ENCODE measurements at regions not wholly inside any gene's neighbourhood (a gene's known extent, or its start where the extent isn't known, plus 50 kb on each side); places are given as distances from the start of the nearest gene placed in this dataset.

GRCh38 chr6:23343610-23344306 lies 774.4 kb downstream of the HDGFL1 start:
- Histone ChIP-seq H3K4me1 (no peaks in the 10 kb centered on the region), H3K4me3 (replicated peaks in 1 of 3) (no peak overlapping the region), H3K9me3 (no peaks in the 10 kb centered on the region), H3K27me3 (no peaks in the 10 kb centered on the region), H3K36me3 (no peaks in the 10 kb centered on the region), H3K27ac (no peak overlapping the region)
- no peak for DNase-seq
- intact Hi-C loops (cut with DNase I) = no loop called here
- TF ChIP-seq POLR2A (IDR thresholded peaks at IDR 0.05) = no peak
- TF ChIP-seq, protein P1, sequence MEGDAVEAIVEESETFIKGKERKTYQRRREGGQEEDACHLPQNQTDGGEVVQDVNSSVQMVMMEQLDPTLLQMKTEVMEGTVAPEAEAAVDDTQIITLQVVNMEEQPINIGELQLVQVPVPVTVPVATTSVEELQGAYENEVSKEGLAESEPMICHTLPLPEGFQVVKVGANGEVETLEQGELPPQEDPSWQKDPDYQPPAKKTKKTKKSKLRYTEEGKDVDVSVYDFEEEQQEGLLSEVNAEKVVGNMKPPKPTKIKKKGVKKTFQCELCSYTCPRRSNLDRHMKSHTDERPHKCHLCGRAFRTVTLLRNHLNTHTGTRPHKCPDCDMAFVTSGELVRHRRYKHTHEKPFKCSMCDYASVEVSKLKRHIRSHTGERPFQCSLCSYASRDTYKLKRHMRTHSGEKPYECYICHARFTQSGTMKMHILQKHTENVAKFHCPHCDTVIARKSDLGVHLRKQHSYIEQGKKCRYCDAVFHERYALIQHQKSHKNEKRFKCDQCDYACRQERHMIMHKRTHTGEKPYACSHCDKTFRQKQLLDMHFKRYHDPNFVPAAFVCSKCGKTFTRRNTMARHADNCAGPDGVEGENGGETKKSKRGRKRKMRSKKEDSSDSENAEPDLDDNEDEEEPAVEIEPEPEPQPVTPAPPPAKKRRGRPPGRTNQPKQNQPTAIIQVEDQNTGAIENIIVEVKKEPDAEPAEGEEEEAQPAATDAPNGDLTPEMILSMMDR (IDR thresholded peaks at IDR 0.05) = no peak
- 89 to 90% methylated on average over 5 of the region's 5 CpGs for WGBS, 2 donors

- H3K27ac ChIP-seq = no peak overlapping the region
- no peak for DNase-seq
- intact Hi-C loops (cut with DNase I) = no loop called here
- 79 to 84% methylated on average over 3 of the region's 3 CpGs for WGBS, 2 donors
- no peaks in the 10 kb centered on the region for H3K4me1 ChIP-seq
- H3K9me3 ChIP-seq = no peaks in the 10 kb centered on the region
- no peaks in the 10 kb centered on the region for H3K36me3 ChIP-seq
- H3K4me3 ChIP-seq (replicated peaks in 1 of 3) = no peak overlapping the region
- no peak for TF ChIP-seq POLR2A (IDR thresholded peaks at IDR 0.05)
- TF ChIP-seq, protein P1 (IDR thresholded peaks at IDR 0.05) = no peak
- no peaks in the 10 kb centered on the region for H3K27me3 ChIP-seq
Measured at GRCh38 chr6:23348185-23348584, 777.8 kb upstream of the NRSN1 start.

GRCh38 chr6:23349521-23350147 lies 776.4 kb upstream of the NRSN1 start:
- no peaks in the 10 kb centered on the region for H3K36me3 ChIP-seq
- no peak overlapping the region for H3K4me3 ChIP-seq (replicated peaks in 1 of 3)
- 56 to 59% methylated on average over 3 of the region's 3 CpGs for WGBS, 2 donors
- DNase-seq = no peak
- TF ChIP-seq, protein P1 (IDR thresholded peaks at IDR 0.05) = no peak
- TF ChIP-seq POLR2A (IDR thresholded peaks at IDR 0.05) = no peak
- no peak overlapping the region for H3K27ac ChIP-seq
- no peaks in the 10 kb centered on the region for H3K4me1 ChIP-seq
- intact Hi-C loops (cut with DNase I) = no loop called here
- H3K9me3 ChIP-seq = no peaks in the 10 kb centered on the region
- no peaks in the 10 kb centered on the region for H3K27me3 ChIP-seq

- H3K9me3 ChIP-seq = no peaks in the 10 kb centered on the region
- DNase-seq = no peak
- TF ChIP-seq POLR2A (IDR thresholded peaks at IDR 0.05) = no peak
- TF ChIP-seq, protein P1 (IDR thresholded peaks at IDR 0.05) = no peak
- H3K4me1 ChIP-seq = no peaks in the 10 kb centered on the region
- WGBS, 2 donors = 70 to 90% methylated on average over 2 of the region's 2 CpGs
- H3K27me3 ChIP-seq = no peaks in the 10 kb centered on the region
- H3K36me3 ChIP-seq = no peaks in the 10 kb centered on the region
- H3K4me3 ChIP-seq (replicated peaks in 1 of 3) = no peak overlapping the region
- no peak overlapping the region for H3K27ac ChIP-seq
- intact Hi-C loops (cut with DNase I) = no loop called here
Measured at GRCh38 chr6:23350752-23351453, 775.1 kb upstream of the NRSN1 start.

- intact Hi-C loops (cut with DNase I) = no loop called here
- H3K27ac ChIP-seq = no peak overlapping the region
- no peaks in the 10 kb centered on the region for H3K36me3 ChIP-seq
- no peak for DNase-seq
- no peaks in the 10 kb centered on the region for H3K4me1 ChIP-seq
- TF ChIP-seq POLR2A (IDR thresholded peaks at IDR 0.05) = no peak
- TF ChIP-seq, protein P1 (IDR thresholded peaks at IDR 0.05) = no peak
- H3K27me3 ChIP-seq = no peaks in the 10 kb centered on the region
- H3K9me3 ChIP-seq = no peaks in the 10 kb centered on the region
- H3K4me3 ChIP-seq (replicated peaks in 1 of 3) = no peak overlapping the region
Measured at GRCh38 chr6:23354004-23354403, 772.0 kb upstream of the NRSN1 start.

All from thyroid gland (tissue), 4 donors.